H1 (cell line): ENCODE measurements at regions not wholly inside any gene's neighbourhood (a gene's known extent, or its start where the extent isn't known, plus 50 kb on each side); places are given as distances from the start of the nearest gene placed in this dataset.

Experiments used
- EP300 ChIP-seq, 2 experiments: IDR thresholded peaks; 1 replicate in 1 of 2; 2 replicates in 1 of 2; pipeline ENCODE4 v1.6.1; 2011 to 2012; ENCODE audit warnings: low read depth in 2 of 2, low read length in 2 of 2, mild to moderate bottlenecking in 2 of 2, borderline replicate concordance in 1 of 2, inconsistent platforms in 1 of 2, moderate library complexity in 1 of 2
- FOSL1 ChIP-seq: IDR thresholded peaks from 2 replicates; pipeline ENCODE4 v1.6.1; 2011; ENCODE audit warnings: mild to moderate bottlenecking, low read depth, low read length, moderate library complexity; ENCODE audit not compliant: insufficient read depth
- SIN3A ChIP-seq, 2 experiments: IDR thresholded peaks in 1 of 2; conservative IDR thresholded peaks in 1 of 2; 2 replicates each; pipeline ENCODE4 v1.6.1; 2011 to 2012; ENCODE audit warnings: low read length in 2 of 2, improper control_type of control experiment in 1 of 2, low read depth in 1 of 2, mild to moderate bottlenecking in 1 of 2
- TAF1 ChIP-seq: IDR thresholded peaks from 2 replicates; pipeline ENCODE4 v1.6.1; 2011; ENCODE audit warnings: mild to moderate bottlenecking, low read depth, low read length
- TF ChIP-seq, protein P1 (sequence below), 3 experiments: IDR thresholded peaks; 1 replicate in 2 of 3; 2 replicates in 1 of 3; pipeline versions ENCODE4 v1.5.1 to v1.6.1; 2011; ENCODE audit warnings: low read length in 3 of 3, mild to moderate bottlenecking in 3 of 3, inconsistent platforms in 2 of 3, low read depth in 1 of 3, moderate library complexity in 1 of 3; ENCODE audit not compliant: insufficient read depth in 1 of 3; ENCODE audit errors: control extremely low read depth in 1 of 3

DNA sequence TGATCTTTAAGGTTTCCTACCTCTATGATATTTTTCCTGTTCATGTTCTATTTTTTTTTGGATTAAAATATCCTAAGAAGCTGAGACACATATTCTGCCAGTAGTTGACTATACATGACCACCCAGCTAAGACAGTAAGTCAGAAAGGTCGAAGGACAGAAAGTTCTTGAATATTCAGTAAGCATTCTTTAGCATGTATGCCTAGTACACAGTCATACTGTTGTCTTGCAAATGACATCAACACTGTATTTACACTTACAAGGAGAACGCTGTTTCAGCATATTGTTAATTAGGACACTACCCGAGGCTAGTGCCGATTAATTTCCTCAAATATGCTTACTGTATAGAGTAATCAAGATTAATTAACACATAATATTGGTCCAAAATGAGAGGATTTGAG, 300.6 kb downstream of the STIM2 start:
- TF ChIP-seq TAF1 (no peak), SIN3A (conservative IDR thresholded peaks at IDR 0.05 in 1 of 2, IDR thresholded peaks at IDR 0.05 in 1 of 2; ENCODE audit: low read depth in 1 of 2, low read length in 2 of 2) (no peak), EP300 (IDR thresholded peaks at IDR 0.05; ENCODE audit: borderline replicate concordance in 1 of 2, low read depth in 2 of 2, low read length in 2 of 2) (no peak), FOSL1 (no peak)
- TF ChIP-seq, protein P1, sequence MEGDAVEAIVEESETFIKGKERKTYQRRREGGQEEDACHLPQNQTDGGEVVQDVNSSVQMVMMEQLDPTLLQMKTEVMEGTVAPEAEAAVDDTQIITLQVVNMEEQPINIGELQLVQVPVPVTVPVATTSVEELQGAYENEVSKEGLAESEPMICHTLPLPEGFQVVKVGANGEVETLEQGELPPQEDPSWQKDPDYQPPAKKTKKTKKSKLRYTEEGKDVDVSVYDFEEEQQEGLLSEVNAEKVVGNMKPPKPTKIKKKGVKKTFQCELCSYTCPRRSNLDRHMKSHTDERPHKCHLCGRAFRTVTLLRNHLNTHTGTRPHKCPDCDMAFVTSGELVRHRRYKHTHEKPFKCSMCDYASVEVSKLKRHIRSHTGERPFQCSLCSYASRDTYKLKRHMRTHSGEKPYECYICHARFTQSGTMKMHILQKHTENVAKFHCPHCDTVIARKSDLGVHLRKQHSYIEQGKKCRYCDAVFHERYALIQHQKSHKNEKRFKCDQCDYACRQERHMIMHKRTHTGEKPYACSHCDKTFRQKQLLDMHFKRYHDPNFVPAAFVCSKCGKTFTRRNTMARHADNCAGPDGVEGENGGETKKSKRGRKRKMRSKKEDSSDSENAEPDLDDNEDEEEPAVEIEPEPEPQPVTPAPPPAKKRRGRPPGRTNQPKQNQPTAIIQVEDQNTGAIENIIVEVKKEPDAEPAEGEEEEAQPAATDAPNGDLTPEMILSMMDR (IDR thresholded peaks at IDR 0.05; ENCODE audit: control extremely low read depth in 1 of 3, insufficient read depth in 1 of 3, low read depth in 1 of 3, low read length in 3 of 3): no peak
